Activated CD4-positive, alpha-beta T cell treated with anti-CD3 and anti-CD28 coated beads, Interleukin-2, amount 10 ng/mL, durations not matched to agents 24 days and 14 days (primary cell): ENCODE measurements at regions not wholly inside any gene's neighbourhood (a gene's known extent, or its start where the extent isn't known, plus 50 kb on each side); places are given as distances from the start of the nearest gene placed in this dataset.

ENCODE experiments used
- DNase-seq: peaks from one replicate; pipeline ENCODE4 v3.0.0; 2022
- H3K27ac Mint-ChIP-seq: one replicate; pipeline ENCODE4 v1.8.0; 2022; ENCODE audit warnings: mild to moderate bottlenecking, mixed read lengths
- H3K27me3 Mint-ChIP-seq: one replicate; pipeline ENCODE4 v1.8.0; 2022; ENCODE audit warnings: mixed read lengths
- H3K36me3 Mint-ChIP-seq: one replicate; pipeline ENCODE4 v1.8.0; 2022; ENCODE audit warnings: low read depth, mild to moderate bottlenecking, mixed read lengths
- H3K4me1 Mint-ChIP-seq: one replicate; pipeline ENCODE4 v1.8.0; 2021; ENCODE audit warnings: mixed read lengths
- H3K4me3 Mint-ChIP-seq: one replicate; pipeline ENCODE4 v1.8.0; 2022; ENCODE audit warnings: mild to moderate bottlenecking, moderate library complexity, mixed read lengths
- H3K9me3 Mint-ChIP-seq: one replicate; pipeline ENCODE4 v1.8.0; 2021; ENCODE audit warnings: mixed read lengths
- intact Hi-C: fragments of 100-400 bp; cut with micrococcal nuclease; formaldehyde crosslinking; loops from one replicate; pipeline ENCODE4 v1.15.1; 2023

DNA sequence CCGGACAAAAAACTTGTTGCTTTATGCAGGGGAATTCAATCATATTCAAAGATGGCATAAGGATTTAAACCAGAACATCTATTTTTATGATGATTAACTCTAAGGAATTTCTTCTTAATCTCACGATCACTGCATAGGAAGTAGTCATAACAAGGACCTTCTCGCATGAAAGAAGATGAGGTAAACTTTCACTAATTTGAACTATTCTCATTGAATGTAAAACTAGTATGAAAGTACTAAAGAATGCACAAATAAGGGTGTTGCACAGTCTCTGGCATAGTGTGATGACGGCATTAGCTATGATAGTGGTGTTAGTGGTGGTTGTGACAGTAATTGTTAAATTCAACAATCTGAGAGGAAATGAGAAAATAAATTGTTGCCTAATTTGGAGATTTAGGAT is 280.0 kb downstream of the SLC6A15 start:
- no peak overlapping the region for H3K4me3 Mint-ChIP-seq
- no peak for DNase-seq
- no peaks in the 10 kb centered on the region for H3K9me3 Mint-ChIP-seq
- H3K4me1 Mint-ChIP-seq = no peaks in the 10 kb centered on the region
- H3K27ac Mint-ChIP-seq = no peak overlapping the region
- intact Hi-C loops = no loop called here
- no peaks in the 10 kb centered on the region for H3K27me3 Mint-ChIP-seq
- H3K36me3 Mint-ChIP-seq = no peaks in the 10 kb centered on the region

DNA sequence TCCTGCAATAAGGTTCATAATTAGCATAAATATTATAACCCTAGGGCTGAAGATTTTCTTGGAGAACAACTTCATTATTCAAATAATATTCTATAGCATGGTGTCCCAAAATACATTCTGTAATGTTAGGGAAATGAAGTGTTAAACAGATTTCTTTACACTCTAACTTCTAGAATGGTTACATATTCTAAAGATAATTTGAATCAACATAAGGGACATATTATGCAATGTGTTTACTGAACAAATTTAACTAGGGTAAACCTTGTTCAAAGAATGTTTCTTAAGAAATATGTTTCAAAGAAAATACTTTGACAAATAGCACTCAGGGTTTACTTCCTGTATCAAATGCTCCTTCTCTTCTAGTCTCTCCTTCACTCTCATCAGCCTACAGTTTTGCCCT is 281.6 kb downstream of the SLC6A15 start:
- Mint-ChIP-seq H3K4me1 (no peaks in the 10 kb centered on the region), H3K4me3 (no peak overlapping the region), H3K27me3 (no peaks in the 10 kb centered on the region), H3K9me3 (no peaks in the 10 kb centered on the region), H3K27ac (no peak overlapping the region), H3K36me3 (no peaks in the 10 kb centered on the region)
- intact Hi-C loops = no loop called here
- DNase-seq = no peak

DNA sequence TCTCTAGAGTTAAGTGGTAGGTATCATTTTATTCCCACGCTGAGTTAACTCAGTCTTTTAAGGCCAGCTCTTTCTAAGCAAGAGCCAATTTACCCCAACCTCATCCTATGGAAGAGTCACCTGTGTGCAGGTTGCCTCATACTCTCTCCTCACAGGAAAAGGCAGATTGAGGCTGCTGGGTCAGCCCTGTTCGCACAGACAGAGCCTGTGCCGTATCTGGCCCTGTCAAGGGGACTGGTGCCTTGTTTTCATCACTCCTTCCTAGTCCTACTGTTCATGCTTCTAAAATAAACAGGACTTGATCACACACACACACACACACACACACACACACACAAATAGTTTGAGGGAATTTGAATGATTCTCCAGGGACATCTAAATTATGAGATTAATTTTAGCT is 285.0 kb downstream of the SLC6A15 start:
- DNase-seq = no peak
- Mint-ChIP-seq H3K27ac (no peak overlapping the region), H3K27me3 (no peaks in the 10 kb centered on the region), H3K36me3 (no peaks in the 10 kb centered on the region), H3K9me3 (no peaks in the 10 kb centered on the region), H3K4me1 (no peaks in the 10 kb centered on the region), H3K4me3 (no peak overlapping the region)
- intact Hi-C loops = no loop called here

DNA sequence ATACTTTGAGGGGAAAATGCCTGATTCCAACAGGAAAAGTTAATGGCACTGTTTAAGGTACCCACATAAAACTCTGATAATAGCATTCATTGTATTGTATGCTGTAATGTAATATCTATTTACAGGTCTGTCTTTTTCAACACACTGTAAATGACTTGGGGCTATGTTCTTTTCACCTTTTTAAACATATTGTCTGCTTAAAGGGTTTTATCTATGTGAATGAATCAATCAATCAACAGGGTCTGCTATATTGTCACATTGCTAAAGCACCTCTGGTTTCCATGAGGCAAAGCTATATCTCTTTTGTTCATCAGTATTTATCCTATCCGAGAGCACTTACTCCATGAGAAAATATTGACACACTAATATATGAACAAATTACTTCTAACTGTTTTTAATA is 288.0 kb downstream of the SLC6A15 start:
- H3K9me3 Mint-ChIP-seq = no peaks in the 10 kb centered on the region
- H3K27me3 Mint-ChIP-seq = no peaks in the 10 kb centered on the region
- H3K4me3 Mint-ChIP-seq = no peak overlapping the region
- DNase-seq = no peak
- H3K27ac Mint-ChIP-seq = no peak overlapping the region
- intact Hi-C loops = no loop called here
- H3K4me1 Mint-ChIP-seq = no peaks in the 10 kb centered on the region
- H3K36me3 Mint-ChIP-seq = no peaks in the 10 kb centered on the region

DNA sequence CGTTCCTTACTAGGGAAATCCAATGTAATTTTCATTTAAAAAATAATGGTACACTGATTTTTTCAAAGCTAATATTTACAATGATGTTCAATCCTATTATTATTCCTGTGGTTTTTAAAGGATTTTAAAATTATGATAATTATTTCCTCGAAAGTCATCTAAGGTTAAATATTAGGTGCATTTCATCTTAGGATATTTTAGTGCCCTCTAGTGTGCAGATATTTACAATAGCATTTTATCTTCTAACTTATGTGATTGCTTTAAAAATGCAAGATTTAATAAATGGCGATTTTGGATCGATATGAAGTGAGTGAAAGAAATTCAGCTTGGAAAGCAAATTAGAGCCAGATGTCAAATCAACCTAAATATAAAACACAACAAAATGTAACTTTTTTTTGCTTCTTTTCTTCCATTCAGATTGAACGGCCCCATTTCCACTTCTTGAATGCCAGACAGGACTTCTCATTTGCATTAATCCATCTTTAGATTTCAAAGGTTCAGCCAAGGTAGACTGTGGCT is 293.5 kb downstream of the SLC6A15 start:
- DNase-seq = no peak

DNA sequence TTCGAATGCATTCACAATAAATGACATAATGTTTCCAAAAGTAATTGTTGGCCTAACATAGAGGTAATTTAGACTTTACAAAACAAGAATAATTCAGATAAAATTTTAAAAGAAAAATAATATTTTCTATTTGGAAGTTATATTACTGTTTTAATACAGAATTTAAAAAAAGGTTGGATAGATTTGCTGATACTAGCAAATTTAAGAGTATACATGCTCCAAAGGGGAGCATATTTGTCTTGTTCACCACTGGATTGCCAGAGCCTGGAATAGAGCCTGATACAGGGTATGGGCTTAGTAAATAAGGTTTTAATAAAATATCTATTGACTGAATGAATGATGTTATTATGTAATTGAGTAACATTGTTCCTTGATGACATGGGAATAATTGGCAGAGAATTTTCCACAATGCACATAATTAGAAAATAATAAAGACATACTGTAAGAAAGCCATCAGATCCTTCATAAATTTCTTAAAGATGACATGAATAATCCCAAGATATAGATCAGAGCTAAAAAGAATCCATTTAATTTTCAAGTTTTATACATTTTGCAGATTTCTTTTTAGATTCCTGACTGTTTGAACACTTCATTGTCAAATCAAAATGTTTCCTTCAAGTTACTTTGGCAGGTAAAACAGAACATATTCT is 305.3 kb downstream of the SLC6A15 start:
- Mint-ChIP-seq H3K27me3 (no peaks in the 10 kb centered on the region), H3K36me3 (no peaks in the 10 kb centered on the region), H3K4me3 (no peak overlapping the region), H3K9me3 (no peaks in the 10 kb centered on the region), H3K27ac (no peak overlapping the region), H3K4me1 (no peaks in the 10 kb centered on the region)
- no peak for DNase-seq
- intact Hi-C loops = no loop called here

More for the DNA sequence above, 293.5 kb downstream of the SLC6A15 start:
- Mint-ChIP-seq H3K27ac (no peak overlapping the region), H3K27me3 (no peaks in the 10 kb centered on the region), H3K4me1 (no peaks in the 10 kb centered on the region), H3K36me3 (no peaks in the 10 kb centered on the region), H3K9me3 (no peaks in the 10 kb centered on the region), H3K4me3 (no peak overlapping the region)
- intact Hi-C loops = no loop called here

DNA sequence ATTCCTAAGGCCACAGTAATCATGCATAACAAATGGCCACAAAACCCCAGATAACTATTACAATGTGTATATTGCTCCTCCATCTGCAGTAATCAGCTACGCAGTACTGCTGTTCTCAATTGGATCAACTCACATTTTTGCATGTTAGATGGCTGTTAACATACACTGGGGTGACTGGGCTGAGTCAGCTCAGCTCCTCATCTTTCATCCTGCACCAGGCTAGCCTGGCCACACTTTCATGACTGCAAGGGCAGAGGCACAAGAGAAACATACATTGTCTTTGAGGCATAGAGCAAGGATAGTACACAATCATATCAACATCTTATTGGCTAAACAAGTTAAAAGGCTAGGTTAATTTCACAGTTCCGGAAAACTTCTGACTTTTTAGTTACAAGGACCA is 306.6 kb downstream of the SLC6A15 start:
- intact Hi-C loops = no loop called here
- no peak overlapping the region for H3K4me3 Mint-ChIP-seq
- no peaks in the 10 kb centered on the region for H3K9me3 Mint-ChIP-seq
- no peaks in the 10 kb centered on the region for H3K4me1 Mint-ChIP-seq
- H3K27me3 Mint-ChIP-seq = no peaks in the 10 kb centered on the region
- H3K27ac Mint-ChIP-seq = no peak overlapping the region
- DNase-seq = no peak
- no peaks in the 10 kb centered on the region for H3K36me3 Mint-ChIP-seq

DNA sequence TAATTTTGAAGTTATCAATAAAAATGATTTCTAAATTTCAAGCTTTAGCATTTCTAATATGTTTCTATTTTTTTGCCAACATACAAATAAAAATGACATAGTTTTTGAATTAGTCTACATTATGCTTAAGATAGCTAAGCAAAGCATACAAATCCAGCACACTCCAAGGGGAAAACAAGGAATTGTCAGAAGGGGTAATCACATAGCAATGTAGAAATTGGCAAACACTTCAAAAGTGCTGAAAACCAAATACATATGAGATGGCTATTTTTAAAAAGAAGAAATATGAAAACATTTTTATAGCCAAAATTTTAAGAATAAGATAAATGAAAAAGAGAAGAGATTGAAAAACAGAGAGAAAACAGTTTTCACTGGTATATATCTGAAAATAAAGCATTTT is 308.0 kb downstream of the SLC6A15 start:
- Mint-ChIP-seq H3K4me1 (no peaks in the 10 kb centered on the region), H3K36me3 (no peaks in the 10 kb centered on the region), H3K27ac (no peak overlapping the region), H3K27me3 (no peaks in the 10 kb centered on the region), H3K4me3 (no peak overlapping the region), H3K9me3 (no peaks in the 10 kb centered on the region)
- DNase-seq = no peak
- intact Hi-C loops = no loop called here

DNA sequence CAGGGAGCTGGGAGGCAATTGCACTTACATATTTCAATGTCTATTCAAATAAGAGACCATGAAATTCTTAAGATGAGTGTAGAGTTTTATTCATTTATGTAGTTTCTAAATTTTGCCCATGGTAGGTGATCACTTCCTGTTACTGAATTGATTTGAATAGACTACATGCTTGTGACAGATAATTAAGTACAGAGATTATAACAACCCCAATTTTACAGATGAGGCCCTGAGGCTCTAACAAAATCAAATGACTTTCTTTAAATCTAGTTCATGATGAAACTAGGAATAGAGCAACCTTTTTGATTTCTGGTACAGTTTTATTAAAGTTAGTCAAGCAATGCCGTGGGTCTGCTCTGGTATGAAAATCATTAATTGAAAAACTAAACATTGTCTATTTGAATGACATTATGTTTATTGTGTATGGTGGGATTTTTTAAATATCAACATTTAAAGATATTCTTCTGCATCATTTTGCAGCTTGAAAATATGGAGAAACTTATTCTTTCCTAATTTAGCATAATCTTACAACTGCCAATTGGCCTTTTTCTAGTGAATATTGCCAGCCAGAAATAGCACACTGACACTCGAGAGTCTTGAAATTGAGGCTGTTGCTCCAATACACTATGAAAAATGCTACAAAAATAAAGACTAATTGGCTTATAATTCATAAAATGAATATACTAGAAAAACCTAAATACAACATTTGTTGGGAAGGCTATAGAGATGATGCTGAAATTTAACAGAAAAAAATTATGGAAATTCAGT is 308.9 kb downstream of the SLC6A15 start:
- no peak overlapping the region for H3K27ac Mint-ChIP-seq
- no peak overlapping the region for H3K4me3 Mint-ChIP-seq
- intact Hi-C loops = no loop called here
- H3K27me3 Mint-ChIP-seq = no peaks in the 10 kb centered on the region
- no peaks in the 10 kb centered on the region for H3K9me3 Mint-ChIP-seq
- DNase-seq = no peak
- H3K36me3 Mint-ChIP-seq = no peaks in the 10 kb centered on the region
- no peaks in the 10 kb centered on the region for H3K4me1 Mint-ChIP-seq

DNA sequence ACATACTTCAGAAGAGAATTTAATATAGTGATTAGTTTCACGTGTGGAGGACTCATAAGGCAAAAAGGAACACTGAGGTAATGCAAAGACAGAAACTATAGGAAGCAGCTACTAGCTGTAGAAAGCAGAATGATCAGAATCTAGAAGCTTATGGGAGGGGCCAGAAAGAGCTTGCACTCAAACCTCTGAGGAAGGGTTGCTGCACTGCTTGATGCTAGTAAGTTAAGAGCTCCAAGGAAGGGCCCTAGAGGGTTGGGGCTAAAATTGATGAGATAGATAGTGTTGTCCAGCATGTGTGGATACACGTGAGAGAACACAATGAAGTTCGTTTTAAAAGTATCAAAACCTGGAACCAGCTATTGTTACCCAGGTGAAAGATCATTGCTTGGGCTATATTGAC is 311.1 kb downstream of the SLC6A15 start:
- intact Hi-C loops = no loop called here
- no peaks in the 10 kb centered on the region for H3K4me1 Mint-ChIP-seq

DNA sequence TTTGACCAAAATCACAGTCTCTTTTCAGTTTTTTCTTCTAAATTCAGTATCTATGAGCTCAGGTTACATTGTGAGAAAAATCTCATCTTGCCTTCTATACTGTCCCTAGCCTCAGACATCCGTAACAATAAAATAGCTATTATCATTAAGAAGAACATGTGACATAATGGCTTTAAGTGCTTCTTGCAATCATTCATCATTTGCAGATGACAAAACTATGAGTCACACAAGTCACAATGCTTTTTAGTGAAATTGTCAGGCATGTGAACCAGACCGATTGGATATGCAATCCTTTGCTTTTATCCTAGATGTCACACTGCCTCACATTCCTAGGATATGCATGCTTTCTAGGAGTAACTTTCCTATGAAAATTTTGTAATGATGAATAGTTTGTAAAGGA is 313.1 kb downstream of the SLC6A15 start:
- Mint-ChIP-seq H3K36me3 (no peaks in the 10 kb centered on the region), H3K9me3 (no peaks in the 10 kb centered on the region), H3K4me3 (no peak overlapping the region), H3K27me3 (no peaks in the 10 kb centered on the region), H3K4me1 (no peaks in the 10 kb centered on the region), H3K27ac (no peak overlapping the region)
- DNase-seq = no peak
- intact Hi-C loops = no loop called here

More for the DNA sequence above, 311.1 kb downstream of the SLC6A15 start:
- Mint-ChIP-seq H3K36me3 (no peaks in the 10 kb centered on the region), H3K9me3 (no peaks in the 10 kb centered on the region), H3K27ac (no peak overlapping the region), H3K27me3 (no peaks in the 10 kb centered on the region), H3K4me3 (no peak overlapping the region)
- DNase-seq = no peak

DNA sequence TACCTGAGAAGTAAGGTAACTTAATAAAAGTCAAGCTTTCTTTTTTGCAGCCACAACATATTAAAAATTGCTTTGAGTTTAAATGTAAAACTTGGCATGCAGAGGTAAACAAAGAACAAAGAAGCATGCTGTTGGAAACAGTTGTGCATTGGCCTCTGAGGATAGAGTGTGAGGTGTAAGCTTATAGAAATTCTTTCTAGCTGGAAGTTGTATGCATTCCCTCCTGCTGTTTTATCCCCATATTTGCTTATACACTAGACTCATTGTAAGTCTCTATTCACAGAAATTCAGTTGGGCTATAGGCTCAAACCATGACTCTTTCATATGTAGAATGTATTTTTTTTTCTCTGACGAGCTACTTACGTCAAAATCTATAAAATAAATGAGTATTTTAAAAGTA is 316.3 kb downstream of the SLC6A15 start:
- intact Hi-C loops = no loop called here
- H3K4me3 Mint-ChIP-seq = no peak overlapping the region
- H3K27ac Mint-ChIP-seq = no peak overlapping the region
- DNase-seq = no peak
- peaks cover 5% of the 10 kb centered on the region for H3K9me3 Mint-ChIP-seq
- H3K36me3 Mint-ChIP-seq = no peaks in the 10 kb centered on the region
- no peaks in the 10 kb centered on the region for H3K4me1 Mint-ChIP-seq
- H3K27me3 Mint-ChIP-seq = no peaks in the 10 kb centered on the region

DNA sequence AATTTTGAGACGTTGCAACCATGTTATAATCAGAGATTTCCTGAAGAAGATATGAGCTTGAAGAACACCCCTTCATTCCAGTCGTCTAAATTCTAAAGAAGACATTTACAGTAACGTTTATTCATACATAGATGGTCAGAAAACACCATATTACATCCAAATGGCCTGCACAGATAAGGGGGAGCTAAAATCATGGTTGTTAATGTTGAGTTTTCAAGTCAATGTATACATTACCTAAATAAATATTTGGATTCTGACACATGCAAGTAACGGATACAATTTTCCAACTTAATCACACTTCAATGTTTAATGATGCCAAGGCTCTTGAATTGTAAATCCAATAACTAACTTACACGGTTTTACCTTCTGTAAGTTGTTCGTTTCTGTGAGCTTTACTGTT is 318.4 kb downstream of the SLC6A15 start:
- Mint-ChIP-seq H3K4me3 (no peak overlapping the region), H3K9me3 (peaks cover 5% of the 10 kb centered on the region), H3K36me3 (no peaks in the 10 kb centered on the region), H3K27me3 (no peaks in the 10 kb centered on the region), H3K27ac (no peak overlapping the region), H3K4me1 (no peaks in the 10 kb centered on the region)
- intact Hi-C loops = no loop called here
- DNase-seq = no peak

DNA sequence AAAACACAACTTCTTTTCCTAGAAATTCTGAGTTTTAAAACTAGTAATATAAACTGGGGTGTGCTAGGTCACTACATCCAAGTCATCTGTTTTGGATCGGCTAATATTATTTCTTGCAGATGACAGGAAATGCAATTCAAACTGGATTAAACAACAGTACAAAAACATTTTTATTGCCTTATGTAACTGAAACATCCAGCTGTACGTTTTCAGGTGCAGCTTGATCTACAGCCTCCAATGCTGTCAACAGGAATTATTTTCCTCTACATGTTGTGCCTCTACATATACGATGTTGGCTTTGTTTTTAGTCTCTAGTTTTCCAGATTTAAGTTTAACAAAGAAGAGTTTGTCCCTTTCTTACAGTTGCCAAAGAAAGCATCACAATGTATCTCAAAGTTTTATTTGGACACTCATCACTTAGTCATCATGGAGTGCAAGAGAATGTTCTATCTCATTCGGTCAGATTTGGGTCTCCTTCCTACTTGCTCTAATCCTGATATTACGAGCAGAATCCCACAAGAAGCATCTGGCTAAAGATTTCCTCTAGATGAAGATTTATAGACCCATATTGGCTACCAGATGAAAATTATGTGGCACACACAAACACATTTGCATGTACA is 326.7 kb downstream of the SLC6A15 start:
- intact Hi-C loops = no loop called here
- H3K4me1 Mint-ChIP-seq = no peaks in the 10 kb centered on the region
- H3K9me3 Mint-ChIP-seq = no peaks in the 10 kb centered on the region
- no peak overlapping the region for H3K27ac Mint-ChIP-seq
- no peaks in the 10 kb centered on the region for H3K27me3 Mint-ChIP-seq
- no peak overlapping the region for H3K4me3 Mint-ChIP-seq
- no peak for DNase-seq
- no peaks in the 10 kb centered on the region for H3K36me3 Mint-ChIP-seq
